ENCODE measurements at regions not wholly inside any gene's neighbourhood (a gene's known extent, or its start where the extent isn't known, plus 50 kb on each side); places are given as distances from the start of the nearest gene placed in this dataset.

- no peak for TF ChIP-seq CTCF (IDR thresholded peaks at IDR 0.05; ENCODE audit: control extremely low read depth in 1 of 3, insufficient read depth in 1 of 3, low read depth in 1 of 3, low read length in 3 of 3)
- no peak for TF ChIP-seq BACH1 (IDR thresholded peaks at IDR 0.05; ENCODE audit: low read length)
- TF ChIP-seq POLR2AphosphoS5 (IDR thresholded peaks at IDR 0.05; ENCODE audit: low read depth, low read length), result no peak
- no peak for TF ChIP-seq SRF (IDR thresholded peaks at IDR 0.05; ENCODE audit: low read depth, low read length)
- no peak for TF ChIP-seq EZH2 (IDR thresholded peaks at IDR 0.05; ENCODE audit: low read depth, low read length, severe bottlenecking)
These were observed 716.1 kb downstream of the SLC16A7 start for GRCh38 chr12:60311940-60312339.
